SK-N-SH (cell line): ENCODE measurements at regions not wholly inside any gene's neighbourhood (a gene's known extent, or its start where the extent isn't known, plus 50 kb on each side); places are given as distances from the start of the nearest gene placed in this dataset.
A peak's percentile ranks its signal among the peaks of the same experiment; 100 is the strongest.

Experiments
- CTCF ChIA-PET: fragments of 300-600, 350-600 bp; formaldehyde crosslinking; extraction: SDS; loops from one replicate; lab custom pipeline; 2021; lab: Yijun Ruan, JAX
- POLR2A ChIA-PET: fragments of 350-600 bp; sonication (Branson Sonifier 250); formaldehyde crosslinking; extraction: SDS; loops from one replicate; lab custom pipeline; 2020; ENCODE audit warnings: antibody characterized with exemption, inconsistent platforms; lab: Yijun Ruan, JAX
- DNase-seq: peaks from one replicate; pipeline ENCODE4 v3.0.0; 2012
- H2AFZ ChIP-seq: fragments of 200-600 bp; sonication (generic); 2 replicates; pipeline ENCODE4 v1.8.1; 2016; ENCODE audit warnings: antibody characterized with exemption, mild to moderate bottlenecking, low read depth
- H3F3A ChIP-seq: fragments of 200-600 bp; sonication (generic); replicated peaks from 2 replicates; pipeline ENCODE3; 2016; ENCODE audit warnings: antibody characterized with exemption, mild to moderate bottlenecking; ENCODE audit not compliant: insufficient read depth
- H3K27ac ChIP-seq, 2 experiments: fragments of 200-500 bp in 1 of 2; fragments of 200-600 bp in 1 of 2; sonication (Bioruptor generic) in 1 of 2; sonication (generic), shearing (Covaris generic) in 1 of 2; 2 replicates each; pipeline versions ENCODE4 v1.5.1 to v1.6.1; 2014 to 2016; ENCODE audit warnings: low read depth in 2 of 2, inconsistent platforms in 1 of 2, low read length in 1 of 2, mild to moderate bottlenecking in 1 of 2, mixed read lengths in 1 of 2
- H3K27me3 ChIP-seq: fragments of 200-600 bp; sonication (generic), shearing (Covaris generic); 2 replicates; pipeline ENCODE4 v1.6.1; 2016; ENCODE audit warnings: mixed run types; ENCODE audit not compliant: insufficient read depth
- H3K36me3 ChIP-seq, 2 experiments: fragments of 200-500 bp in 1 of 2; fragments of 200-600 bp in 1 of 2; sonication (Bioruptor generic) in 1 of 2; sonication (generic) in 1 of 2; replicated peaks in 1 of 2; 2 replicates each; pipeline versions ENCODE3 to v1.5.1; 2014 to 2016; ENCODE audit warnings: low read length in 1 of 2, mild to moderate bottlenecking in 1 of 2; ENCODE audit not compliant: insufficient read depth in 2 of 2, control insufficient read depth in 1 of 2
- H3K4me1 ChIP-seq, 2 experiments: fragments of 200-500 bp in 1 of 2; fragments of 200-600 bp in 1 of 2; sonication (Bioruptor generic) in 1 of 2; sonication (generic), shearing (Covaris generic) in 1 of 2; 2 replicates each; pipeline versions ENCODE4 v1.5.1 to v1.6.1; 2014 to 2016; ENCODE audit warnings: low read depth in 1 of 2, low read length in 1 of 2, mixed run types in 1 of 2; ENCODE audit not compliant: insufficient read depth in 2 of 2, control insufficient read depth in 1 of 2
- H3K4me2 ChIP-seq: fragments of 200-600 bp; sonication (generic), shearing (Covaris generic); 2 replicates; pipeline ENCODE4 v1.6.1; 2017; ENCODE audit warnings: mixed run types
- H3K4me3 ChIP-seq, 2 experiments: fragments of 200-500 bp in 1 of 2; fragments of 200-600 bp in 1 of 2; sonication (Bioruptor generic) in 1 of 2; sonication (generic), shearing (Covaris generic) in 1 of 2; 2 replicates each; pipeline versions ENCODE4 v1.5.1 to v1.8.1; 2014 to 2016; ENCODE audit warnings: low read depth in 2 of 2, inconsistent platforms in 1 of 2, low read length in 1 of 2, mild to moderate bottlenecking in 1 of 2, mixed read lengths in 1 of 2, moderate library complexity in 1 of 2
- H3K79me2 ChIP-seq: fragments of 200-600 bp; sonication (generic); 2 replicates; pipeline ENCODE4 v1.8.1; 2017; ENCODE audit warnings: mild to moderate bottlenecking; ENCODE audit not compliant: insufficient read depth
- H3K9ac ChIP-seq: fragments of 200-600 bp; sonication (generic); 2 replicates; pipeline ENCODE4 v1.6.1; 2017; ENCODE audit warnings: mixed run types
- H3K9me2 ChIP-seq: fragments of 200-600 bp; sonication (generic); 2 replicates; pipeline ENCODE4 v1.6.1; 2017; ENCODE audit warnings: mixed run types
- H3K9me3 ChIP-seq: fragments of 200-600 bp; sonication (generic); 2 replicates; pipeline ENCODE4 v1.6.1; 2017; ENCODE audit warnings: mixed run types, mild to moderate bottlenecking, moderate library complexity
- H4K20me1 ChIP-seq: fragments of 200-600 bp; sonication (generic); 2 replicates; pipeline ENCODE4 v1.6.1; 2017; ENCODE audit warnings: mild to moderate bottlenecking, mixed run types; ENCODE audit not compliant: insufficient read depth
- CHD2 ChIP-seq: fragments of 150-350 bp; IDR thresholded peaks from 2 replicates; pipeline ENCODE4 v1.6.1; 2018; ENCODE audit warnings: low read length; ENCODE audit not compliant: partially characterized antibody
- EZH2phosphoT487 ChIP-seq: fragments of 200-600 bp; sonication (generic); IDR thresholded peaks from 2 replicates; pipeline ENCODE4 v1.6.1; 2017; ENCODE audit warnings: low read depth, mixed run types, mild to moderate bottlenecking, antibody characterized with exemption, moderate library complexity, borderline replicate concordance
- FOSL2 ChIP-seq: IDR thresholded peaks from 2 replicates; pipeline ENCODE4 v1.4.0; 2012; ENCODE audit warnings: low read depth, mild to moderate bottlenecking, moderate library complexity, borderline replicate concordance
- NFIC ChIP-seq: IDR thresholded peaks from 2 replicates; pipeline ENCODE4 v1.4.0; 2012; ENCODE audit warnings: borderline replicate concordance
- NRF1 ChIP-seq: IDR thresholded peaks from 2 replicates; pipeline ENCODE4 v1.6.1; 2012; ENCODE audit warnings: low read depth, mild to moderate bottlenecking, low read length
- RAD21 ChIP-seq: IDR thresholded peaks from 2 replicates; pipeline ENCODE4 v1.6.1; 2012; ENCODE audit warnings: mild to moderate bottlenecking, low read length
- RXRA ChIP-seq: IDR thresholded peaks from 2 replicates; pipeline ENCODE4 v1.4.0; 2012; ENCODE audit warnings: low read depth, mild to moderate bottlenecking, borderline replicate concordance
- SMC3 ChIP-seq: IDR thresholded peaks from 2 replicates; pipeline ENCODE4 v1.6.1; 2012; ENCODE audit warnings: low read depth, low read length, improper control_type of control experiment
- TEAD4 ChIP-seq: IDR thresholded peaks from 2 replicates; pipeline ENCODE4 v1.4.0; 2012; ENCODE audit warnings: mild to moderate bottlenecking, borderline replicate concordance; ENCODE audit not compliant: insufficient read depth
- WGBS: methylation state at CpG from one replicate; pipeline ENCODE4 v1.1.6; 2017; ENCODE audit warnings: low lambda C conversion rate; 5-methylcytosine and 5-hydroxymethylcytosine counted together
- TF ChIP-seq, protein P1 (sequence below): IDR thresholded peaks from 2 replicates; pipeline ENCODE4 v1.6.1; 2012; ENCODE audit warnings: mild to moderate bottlenecking, low read depth, low read length, moderate library complexity
- TF ChIP-seq, protein P2 (sequence below): IDR thresholded peaks from 2 replicates; pipeline ENCODE4 v1.4.0; 2012; ENCODE audit warnings: low read depth, borderline replicate concordance
- TF ChIP-seq, protein P3 (sequence below): IDR thresholded peaks from 2 replicates; pipeline ENCODE4 v1.4.0; 2012; ENCODE audit warnings: low read depth
- TF ChIP-seq, protein P4 (sequence below): fragments of 150-350 bp; IDR thresholded peaks from 2 replicates; pipeline ENCODE4 v1.6.1; 2016; ENCODE audit warnings: mild to moderate bottlenecking, low read depth, low read length

DNA sequence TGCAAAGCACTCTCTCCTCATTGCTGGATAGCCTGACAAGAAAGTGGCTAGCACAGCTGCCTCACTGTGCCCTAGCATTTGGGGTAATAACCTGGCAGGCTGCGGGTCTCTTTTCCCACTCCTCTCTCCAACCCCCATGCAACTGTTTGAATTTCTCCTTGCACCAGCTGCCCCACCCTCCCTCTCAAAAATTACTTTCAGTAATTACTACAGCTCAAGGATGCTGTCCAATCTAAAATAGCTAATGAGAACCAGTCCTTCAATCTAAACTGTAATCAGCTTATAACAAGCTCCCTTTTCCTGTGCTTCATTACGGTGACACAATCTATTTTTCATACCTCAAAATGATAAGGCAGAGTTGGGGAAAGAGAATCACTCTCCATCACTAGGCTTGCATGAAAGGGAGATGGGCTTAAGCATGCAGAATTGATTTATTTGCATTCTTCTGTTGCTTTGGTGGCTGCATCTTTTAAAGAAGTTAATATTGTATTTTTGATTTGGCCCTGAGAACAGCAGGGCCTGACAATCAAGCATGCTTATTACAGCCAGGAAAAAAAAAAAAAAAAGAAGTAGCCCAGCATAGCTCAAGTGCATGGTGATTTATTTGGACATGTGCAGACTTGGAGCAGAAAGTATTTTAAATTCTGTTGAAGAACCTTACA, 881.8 kb downstream of the SLC4A3 start (continued):
- TF ChIP-seq, protein P1, sequence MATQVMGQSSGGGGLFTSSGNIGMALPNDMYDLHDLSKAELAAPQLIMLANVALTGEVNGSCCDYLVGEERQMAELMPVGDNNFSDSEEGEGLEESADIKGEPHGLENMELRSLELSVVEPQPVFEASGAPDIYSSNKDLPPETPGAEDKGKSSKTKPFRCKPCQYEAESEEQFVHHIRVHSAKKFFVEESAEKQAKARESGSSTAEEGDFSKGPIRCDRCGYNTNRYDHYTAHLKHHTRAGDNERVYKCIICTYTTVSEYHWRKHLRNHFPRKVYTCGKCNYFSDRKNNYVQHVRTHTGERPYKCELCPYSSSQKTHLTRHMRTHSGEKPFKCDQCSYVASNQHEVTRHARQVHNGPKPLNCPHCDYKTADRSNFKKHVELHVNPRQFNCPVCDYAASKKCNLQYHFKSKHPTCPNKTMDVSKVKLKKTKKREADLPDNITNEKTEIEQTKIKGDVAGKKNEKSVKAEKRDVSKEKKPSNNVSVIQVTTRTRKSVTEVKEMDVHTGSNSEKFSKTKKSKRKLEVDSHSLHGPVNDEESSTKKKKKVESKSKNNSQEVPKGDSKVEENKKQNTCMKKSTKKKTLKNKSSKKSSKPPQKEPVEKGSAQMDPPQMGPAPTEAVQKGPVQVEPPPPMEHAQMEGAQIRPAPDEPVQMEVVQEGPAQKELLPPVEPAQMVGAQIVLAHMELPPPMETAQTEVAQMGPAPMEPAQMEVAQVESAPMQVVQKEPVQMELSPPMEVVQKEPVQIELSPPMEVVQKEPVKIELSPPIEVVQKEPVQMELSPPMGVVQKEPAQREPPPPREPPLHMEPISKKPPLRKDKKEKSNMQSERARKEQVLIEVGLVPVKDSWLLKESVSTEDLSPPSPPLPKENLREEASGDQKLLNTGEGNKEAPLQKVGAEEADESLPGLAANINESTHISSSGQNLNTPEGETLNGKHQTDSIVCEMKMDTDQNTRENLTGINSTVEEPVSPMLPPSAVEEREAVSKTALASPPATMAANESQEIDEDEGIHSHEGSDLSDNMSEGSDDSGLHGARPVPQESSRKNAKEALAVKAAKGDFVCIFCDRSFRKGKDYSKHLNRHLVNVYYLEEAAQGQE = no peak
- TF ChIP-seq TEAD4 = no peak
- TF ChIP-seq FOSL2 = no peak
- no peak for TF ChIP-seq NFIC
- no peak for TF ChIP-seq NRF1

DNA sequence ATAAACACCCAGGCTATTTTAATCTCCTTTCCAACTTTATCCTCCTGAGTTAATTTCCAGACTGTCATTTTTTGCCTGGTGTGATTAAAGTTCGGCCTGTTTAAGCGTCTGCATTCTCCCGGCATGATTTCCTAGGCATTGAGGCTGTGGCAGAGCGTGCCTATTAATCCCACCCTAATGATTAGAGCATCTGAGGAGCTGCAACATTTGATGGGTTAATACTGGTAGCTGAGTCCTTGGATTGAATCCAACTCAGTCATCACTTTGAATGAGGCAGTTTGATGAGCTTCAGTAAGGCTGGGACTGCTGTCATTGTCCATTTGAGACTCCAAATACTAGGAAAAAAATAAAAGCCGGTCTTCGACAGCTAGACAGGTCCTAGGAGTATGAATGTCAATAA, 882.5 kb downstream of the SLC4A3 start:
- Histone ChIP-seq H2AFZ (no peak overlapping the region), H3K27ac (no peak overlapping the region), H4K20me1 (no peaks in the 10 kb centered on the region), H3K79me2 (no peaks in the 10 kb centered on the region), H3K4me3 (no peak overlapping the region), H3F3A (peaks cover 8% of the 10 kb centered on the region), H3K9me2 (no peaks in the 10 kb centered on the region), H3K4me2 (no peak overlapping the region), H3K9ac (no peak overlapping the region), H3K36me3 (no peaks in the 10 kb centered on the region), H3K9me3 (no peaks in the 10 kb centered on the region), H3K27me3 (no peaks in the 10 kb centered on the region), H3K4me1 (peaks cover 0 to 17% of the 10 kb centered on the region in 2 experiments; a peak in 2 of 4 replicates)
- TF ChIP-seq, protein P2, sequence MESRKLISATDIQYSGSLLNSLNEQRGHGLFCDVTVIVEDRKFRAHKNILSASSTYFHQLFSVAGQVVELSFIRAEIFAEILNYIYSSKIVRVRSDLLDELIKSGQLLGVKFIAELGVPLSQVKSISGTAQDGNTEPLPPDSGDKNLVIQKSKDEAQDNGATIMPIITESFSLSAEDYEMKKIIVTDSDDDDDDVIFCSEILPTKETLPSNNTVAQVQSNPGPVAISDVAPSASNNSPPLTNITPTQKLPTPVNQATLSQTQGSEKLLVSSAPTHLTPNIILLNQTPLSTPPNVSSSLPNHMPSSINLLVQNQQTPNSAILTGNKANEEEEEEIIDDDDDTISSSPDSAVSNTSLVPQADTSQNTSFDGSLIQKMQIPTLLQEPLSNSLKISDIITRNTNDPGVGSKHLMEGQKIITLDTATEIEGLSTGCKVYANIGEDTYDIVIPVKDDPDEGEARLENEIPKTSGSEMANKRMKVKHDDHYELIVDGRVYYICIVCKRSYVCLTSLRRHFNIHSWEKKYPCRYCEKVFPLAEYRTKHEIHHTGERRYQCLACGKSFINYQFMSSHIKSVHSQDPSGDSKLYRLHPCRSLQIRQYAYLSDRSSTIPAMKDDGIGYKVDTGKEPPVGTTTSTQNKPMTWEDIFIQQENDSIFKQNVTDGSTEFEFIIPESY = no peak
- TF ChIP-seq, protein P3, sequence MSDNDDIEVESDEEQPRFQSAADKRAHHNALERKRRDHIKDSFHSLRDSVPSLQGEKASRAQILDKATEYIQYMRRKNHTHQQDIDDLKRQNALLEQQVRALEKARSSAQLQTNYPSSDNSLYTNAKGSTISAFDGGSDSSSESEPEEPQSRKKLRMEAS = no peak
- no peak for DNase-seq
- CTCF ChIA-PET = no interaction called here
- POLR2A ChIA-PET = no interaction called here
- WGBS = 42% methylated on average over 6 of the region's 6 CpGs

DNA sequence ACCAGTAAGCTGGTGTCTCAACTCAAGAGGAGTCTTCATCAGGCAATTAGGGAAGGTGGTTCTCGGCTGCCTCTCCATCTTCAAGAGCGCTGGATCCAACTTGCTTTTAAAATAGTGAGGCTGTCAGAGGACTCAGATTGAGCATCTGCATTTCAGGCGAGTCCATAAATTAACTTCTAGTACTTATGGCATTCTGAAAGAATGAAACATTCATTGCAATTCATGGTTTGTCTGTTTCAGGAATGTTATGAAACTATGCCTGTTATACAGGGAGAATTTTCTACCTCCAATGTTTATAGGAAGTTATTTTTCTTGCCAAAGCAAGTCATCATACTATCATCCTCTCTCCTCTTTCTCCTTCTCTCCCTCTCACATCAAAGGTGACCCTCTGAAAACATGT, 883.2 kb downstream of the SLC4A3 start:
- Histone ChIP-seq H4K20me1 (no peaks in the 10 kb centered on the region), H3F3A (peaks cover 8% of the 10 kb centered on the region), H3K4me2 (no peak overlapping the region), H3K79me2 (no peaks in the 10 kb centered on the region), H3K4me3 (no peak overlapping the region), H3K36me3 (no peaks in the 10 kb centered on the region), H3K27ac (peak overlapping the region; percentile 16 to 50; a peak in 2 of 4 replicates), H3K9me3 (no peaks in the 10 kb centered on the region), H3K27me3 (no peaks in the 10 kb centered on the region), H3K9ac (no peak overlapping the region), H2AFZ (no peak overlapping the region), H3K9me2 (no peaks in the 10 kb centered on the region), H3K4me1 (peaks cover 0 to 17% of the 10 kb centered on the region in 2 experiments; a peak in 2 of 4 replicates)
- DNase-seq = no peak
- CTCF ChIA-PET = no interaction called here
- POLR2A ChIA-PET = no interaction called here
- 21% methylated on average over 3 of the region's 3 CpGs for WGBS
- TF ChIP-seq EZH2phosphoT487 (no peak), RAD21 (no peak), TEAD4 (0 out of 2 replicates have a peak, but pooled peaks have one; percentile 16), RXRA (no peak), SMC3 (no peak), CHD2 (no peak)
- TF ChIP-seq, protein P4, sequence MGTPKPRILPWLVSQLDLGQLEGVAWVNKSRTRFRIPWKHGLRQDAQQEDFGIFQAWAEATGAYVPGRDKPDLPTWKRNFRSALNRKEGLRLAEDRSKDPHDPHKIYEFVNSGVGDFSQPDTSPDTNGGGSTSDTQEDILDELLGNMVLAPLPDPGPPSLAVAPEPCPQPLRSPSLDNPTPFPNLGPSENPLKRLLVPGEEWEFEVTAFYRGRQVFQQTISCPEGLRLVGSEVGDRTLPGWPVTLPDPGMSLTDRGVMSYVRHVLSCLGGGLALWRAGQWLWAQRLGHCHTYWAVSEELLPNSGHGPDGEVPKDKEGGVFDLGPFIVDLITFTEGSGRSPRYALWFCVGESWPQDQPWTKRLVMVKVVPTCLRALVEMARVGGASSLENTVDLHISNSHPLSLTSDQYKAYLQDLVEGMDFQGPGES = no peak
- TF ChIP-seq, protein P1 = no peak
